ENCODE measurements at regions not wholly inside any gene's neighbourhood (a gene's known extent, or its start where the extent isn't known, plus 50 kb on each side); places are given as distances from the start of the nearest gene placed in this dataset.
"Not testable (repeated sequence)": the region's sequence is repeated elsewhere in the genome, so short reads cannot be mapped to it uniquely, and the experiment has no call there.

GRCh38 chr1:176396604-176397395 lies 66.2 kb upstream of the PAPPA2 start:
- CTCF ChIA-PET; H3K27me3 Mint-ChIP-seq; DNase-seq; H3K4me1 Mint-ChIP-seq; ATAC-seq; H3K4me3 Mint-ChIP-seq; H3K36me3 Mint-ChIP-seq; H3K9me3 Mint-ChIP-seq (ENCODE audit: low read depth); H3K27ac Mint-ChIP-seq: not testable (repeated sequence)

GRCh38 chr1:176391621-176392020 lies 71.4 kb upstream of the PAPPA2 start:
- CTCF ChIA-PET: no interaction called here
- H3K27me3 Mint-ChIP-seq: no peaks in the 10 kb centered on the region

GRCh38 chr1:176384841-176385240 lies 78.1 kb upstream of the PAPPA2 start:
- Mint-ChIP-seq H3K4me1 (no peaks in the 10 kb centered on the region), H3K4me3 (no peak overlapping the region), H3K9me3 (ENCODE audit: low read depth) (peaks cover 2% of the 10 kb centered on the region), H3K36me3 (no peaks in the 10 kb centered on the region), H3K27me3 (peaks cover 4% of the 10 kb centered on the region), H3K27ac (no peak overlapping the region)
- CTCF ChIA-PET: no interaction called here
- ATAC-seq (no peak), DNase-seq (no peak)

More at GRCh38 chr1:176391621-176392020, 71.4 kb upstream of the PAPPA2 start:
- DNase-seq (no peak), ATAC-seq (no peak)
- Mint-ChIP-seq H3K4me3 (no peak overlapping the region), H3K36me3 (no peaks in the 10 kb centered on the region), H3K27ac (no peak overlapping the region), H3K9me3 (ENCODE audit: low read depth) (peaks cover 2% of the 10 kb centered on the region), H3K4me1 (no peaks in the 10 kb centered on the region)

GRCh38 chr1:176382163-176382562 lies 80.8 kb upstream of the PAPPA2 start:
- DNase-seq: no peak
- Mint-ChIP-seq H3K9me3 (ENCODE audit: low read depth) (no peaks in the 10 kb centered on the region), H3K27me3 (peaks cover 4% of the 10 kb centered on the region), H3K27ac (no peak overlapping the region), H3K4me1 (no peaks in the 10 kb centered on the region), H3K4me3 (no peak overlapping the region), H3K36me3 (no peaks in the 10 kb centered on the region)
- CTCF ChIA-PET: no interaction called here
- ATAC-seq: no peak

- no peak overlapping the region for H3K4me3 Mint-ChIP-seq
- CTCF ChIA-PET: no interaction called here
- ATAC-seq (no peak), DNase-seq (no peak)
- no peaks in the 10 kb centered on the region for H3K36me3 Mint-ChIP-seq
- peaks cover 4% of the 10 kb centered on the region for H3K27me3 Mint-ChIP-seq
- H3K27ac Mint-ChIP-seq: no peak overlapping the region
- H3K4me1 Mint-ChIP-seq: no peaks in the 10 kb centered on the region
- no peaks in the 10 kb centered on the region for H3K9me3 Mint-ChIP-seq (ENCODE audit: low read depth)
These were observed 83.2 kb upstream of the PAPPA2 start for GRCh38 chr1:176379626-176380339.

- no peaks in the 10 kb centered on the region for H3K36me3 Mint-ChIP-seq
- no peaks in the 10 kb centered on the region for H3K4me1 Mint-ChIP-seq
- H3K4me3 Mint-ChIP-seq: no peak overlapping the region
- peak; percentile 73 for DNase-seq
- ATAC-seq: peak; percentile 49
- CTCF ChIA-PET: interaction anchor here (0.7 to 1.2 kb wide), 3 partner anchors 135 to 505 kb away, joined by 3 read pairs; no protein-coding TSS in a partner anchor
- H3K27me3 Mint-ChIP-seq: peaks cover 7% of the 10 kb centered on the region
- H3K9me3 Mint-ChIP-seq (ENCODE audit: low read depth): no peaks in the 10 kb centered on the region
- H3K27ac Mint-ChIP-seq: no peak overlapping the region
These were observed 87.9 kb upstream of the PAPPA2 start for GRCh38 chr1:176374967-176375569.

GRCh38 chr1:176364236-176364905 lies 98.6 kb upstream of the PAPPA2 start:
- Mint-ChIP-seq H3K36me3 (no peaks in the 10 kb centered on the region), H3K27ac (no peak overlapping the region), H3K27me3 (no peaks in the 10 kb centered on the region), H3K9me3 (ENCODE audit: low read depth) (no peaks in the 10 kb centered on the region), H3K4me1 (no peaks in the 10 kb centered on the region), H3K4me3 (no peak overlapping the region)
- CTCF ChIA-PET: no interaction called here
- ATAC-seq: no peak
- DNase-seq: no peak

GRCh38 chr1:176349135-176349715 lies 113.8 kb upstream of the PAPPA2 start:
- H3K36me3 Mint-ChIP-seq; DNase-seq; H3K9me3 Mint-ChIP-seq (ENCODE audit: low read depth); H3K27ac Mint-ChIP-seq; H3K27me3 Mint-ChIP-seq; H3K4me1 Mint-ChIP-seq; H3K4me3 Mint-ChIP-seq; CTCF ChIA-PET; ATAC-seq: not testable (repeated sequence)

- no peak overlapping the region for H3K4me3 Mint-ChIP-seq
- DNase-seq: no peak
- no peaks in the 10 kb centered on the region for H3K36me3 Mint-ChIP-seq
- no peak for ATAC-seq
- H3K27me3 Mint-ChIP-seq: no peaks in the 10 kb centered on the region
- no peak overlapping the region for H3K27ac Mint-ChIP-seq
- peaks cover 10% of the 10 kb centered on the region for H3K9me3 Mint-ChIP-seq (ENCODE audit: low read depth)
- CTCF ChIA-PET: no interaction called here
- no peaks in the 10 kb centered on the region for H3K4me1 Mint-ChIP-seq
These were observed 121.3 kb upstream of the PAPPA2 start for GRCh38 chr1:176341656-176342055.

GRCh38 chr1:176338877-176339276 lies 124.1 kb upstream of the PAPPA2 start:
- Mint-ChIP-seq H3K4me3 (no peak overlapping the region), H3K36me3 (no peaks in the 10 kb centered on the region), H3K27ac (no peak overlapping the region), H3K9me3 (ENCODE audit: low read depth) (peaks cover under 1% of the 10 kb centered on the region), H3K27me3 (no peaks in the 10 kb centered on the region), H3K4me1 (no peaks in the 10 kb centered on the region)
- DNase-seq (no peak), ATAC-seq (no peak)
- CTCF ChIA-PET: no interaction called here

- Mint-ChIP-seq H3K27me3 (no peaks in the 10 kb centered on the region), H3K27ac (no peak overlapping the region), H3K4me1 (no peaks in the 10 kb centered on the region), H3K4me3 (no peak overlapping the region), H3K9me3 (ENCODE audit: low read depth) (no peaks in the 10 kb centered on the region), H3K36me3 (no peaks in the 10 kb centered on the region)
- no peak for DNase-seq
- CTCF ChIA-PET: no interaction called here
- no peak for ATAC-seq
These were observed 123.7 kb upstream of the COP1 start for GRCh38 chr1:176330782-176331181.

- H3K36me3 Mint-ChIP-seq: no peaks in the 10 kb centered on the region
- H3K4me1 Mint-ChIP-seq: no peaks in the 10 kb centered on the region
- ATAC-seq (no peak), DNase-seq (no peak)
- no peak overlapping the region for H3K4me3 Mint-ChIP-seq
- no peak overlapping the region for H3K27ac Mint-ChIP-seq
- CTCF ChIA-PET: no interaction called here
- no peaks in the 10 kb centered on the region for H3K27me3 Mint-ChIP-seq
- H3K9me3 Mint-ChIP-seq (ENCODE audit: low read depth): no peaks in the 10 kb centered on the region
These were observed 118.6 kb upstream of the COP1 start for GRCh38 chr1:176325664-176326063.

GRCh38 chr1:176323472-176323871 lies 116.4 kb upstream of the COP1 start:
- no peaks in the 10 kb centered on the region for H3K9me3 Mint-ChIP-seq (ENCODE audit: low read depth)
- H3K27ac Mint-ChIP-seq: no peak overlapping the region
- no peak overlapping the region for H3K4me3 Mint-ChIP-seq
- CTCF ChIA-PET: no interaction called here
- no peak for ATAC-seq
- no peaks in the 10 kb centered on the region for H3K27me3 Mint-ChIP-seq
- H3K4me1 Mint-ChIP-seq: no peaks in the 10 kb centered on the region
- no peaks in the 10 kb centered on the region for H3K36me3 Mint-ChIP-seq
- DNase-seq: no peak
